Medulla oblongata (tissue), 1 donor: ENCODE measurements at regions not wholly inside any gene's neighbourhood (a gene's known extent, or its start where the extent isn't known, plus 50 kb on each side); places are given as distances from the start of the nearest gene placed in this dataset.

Experiments
- DNase-seq: peaks from one replicate; pipeline ENCODE4 v3.0.0-alpha.2; 2015; ENCODE audit errors: extremely low spot score

DNA sequence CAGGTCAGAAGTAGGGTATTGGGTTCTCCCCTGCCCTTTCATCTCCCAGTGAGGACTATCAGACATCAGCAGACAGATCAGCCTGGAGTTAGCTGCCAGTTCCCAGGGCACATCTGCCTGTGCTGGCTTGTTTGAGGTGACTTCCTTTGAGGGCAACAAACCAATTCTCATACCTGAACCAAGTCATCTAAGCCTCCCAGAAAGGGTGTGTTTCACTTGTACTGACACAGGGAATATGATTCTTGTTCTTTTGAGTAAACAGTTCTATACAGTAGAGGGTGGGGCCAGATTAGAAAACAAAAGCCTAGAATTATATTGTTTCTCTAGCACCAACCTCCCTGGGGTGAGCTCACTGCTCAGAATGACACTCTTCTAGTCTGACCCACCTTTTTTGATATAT, 591.9 kb downstream of the SLC4A3 start:
- DNase-seq: no peak

- DNase-seq: no peak
Observed at GRCh38 chr2:220220009-220220408, 592.6 kb downstream of the SLC4A3 start.

DNA sequence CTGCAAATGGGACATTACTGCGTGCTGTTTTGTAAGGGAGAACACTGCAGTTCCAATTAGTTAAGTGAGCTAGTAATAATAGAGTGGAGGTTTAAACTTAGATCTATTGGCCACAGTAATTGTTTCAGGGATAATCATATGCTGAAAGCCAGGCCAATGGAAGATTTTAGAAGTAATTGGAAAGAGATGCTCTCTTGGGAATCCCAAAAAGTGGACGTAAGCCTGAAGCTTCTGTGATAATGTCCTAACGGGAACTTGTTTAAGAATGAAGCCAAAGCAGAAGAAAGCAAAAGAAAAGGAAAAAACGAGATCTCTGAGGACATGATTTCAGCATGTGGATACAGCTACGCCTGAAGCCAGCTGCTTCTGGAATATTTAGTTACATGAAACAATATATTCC, 594.6 kb downstream of the SLC4A3 start:
- no peak for DNase-seq

DNA sequence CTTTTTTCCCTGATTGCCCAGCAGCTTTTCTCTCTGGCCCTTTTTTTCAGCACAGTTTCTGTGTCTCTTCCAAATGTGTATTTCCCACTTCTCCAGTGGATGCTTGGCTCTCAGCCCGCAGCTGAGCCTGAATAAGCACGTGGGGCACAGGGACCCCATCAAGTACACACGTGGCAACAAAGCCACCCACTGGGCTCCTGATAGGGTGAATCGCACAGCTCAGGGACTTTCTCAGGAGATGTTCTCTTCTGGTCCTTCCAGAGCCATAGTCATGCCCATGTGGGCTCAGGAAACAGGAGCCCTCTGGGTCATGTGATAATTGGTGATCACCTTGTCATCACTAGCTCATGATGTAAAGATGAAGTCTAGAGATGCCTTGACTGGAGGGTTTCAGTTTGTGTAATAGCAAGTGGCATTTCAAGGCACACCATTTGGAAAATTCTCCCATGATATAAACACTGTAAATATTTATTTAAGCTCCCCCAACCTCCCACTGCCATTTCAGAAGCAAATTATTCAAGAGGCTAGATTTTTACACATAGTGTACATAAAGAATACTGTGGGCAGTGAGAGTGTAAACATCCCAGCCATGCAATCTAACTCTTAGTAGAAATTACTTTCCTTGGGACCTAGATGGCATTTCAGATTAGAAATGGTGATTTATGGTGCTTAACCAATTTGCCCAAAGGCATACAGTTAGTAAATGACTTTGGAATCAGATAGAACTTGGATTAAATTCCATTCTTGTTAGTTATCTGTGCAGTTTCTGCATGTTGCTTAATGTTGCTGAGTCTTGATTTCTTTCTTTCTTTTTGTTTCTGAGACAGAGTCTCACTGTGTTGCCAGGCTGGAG, 597.5 kb downstream of the SLC4A3 start:
- no peak for DNase-seq

DNA sequence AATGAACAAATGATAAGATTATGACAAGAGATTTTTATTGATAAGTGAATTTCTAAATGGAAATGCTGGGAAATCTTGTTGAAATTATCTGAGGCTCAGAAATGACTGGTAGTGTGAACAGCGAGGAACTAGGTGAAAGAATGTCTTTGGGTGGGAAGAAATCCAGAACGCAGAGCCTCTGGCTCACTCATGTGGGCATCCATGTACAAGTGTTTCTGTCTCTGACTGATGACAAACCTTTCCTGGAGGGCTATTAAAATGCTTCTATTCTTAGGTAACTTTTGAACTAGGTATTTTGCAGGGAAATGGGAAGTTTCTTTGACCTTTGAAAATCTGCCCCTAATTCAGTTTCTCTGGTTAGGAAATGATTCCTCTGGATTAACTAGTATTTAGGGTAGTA, 598.6 kb downstream of the SLC4A3 start:
- no peak for DNase-seq

- no peak for DNase-seq
Observed at GRCh38 chr2:220226546-220226945, 599.1 kb downstream of the SLC4A3 start.

DNA sequence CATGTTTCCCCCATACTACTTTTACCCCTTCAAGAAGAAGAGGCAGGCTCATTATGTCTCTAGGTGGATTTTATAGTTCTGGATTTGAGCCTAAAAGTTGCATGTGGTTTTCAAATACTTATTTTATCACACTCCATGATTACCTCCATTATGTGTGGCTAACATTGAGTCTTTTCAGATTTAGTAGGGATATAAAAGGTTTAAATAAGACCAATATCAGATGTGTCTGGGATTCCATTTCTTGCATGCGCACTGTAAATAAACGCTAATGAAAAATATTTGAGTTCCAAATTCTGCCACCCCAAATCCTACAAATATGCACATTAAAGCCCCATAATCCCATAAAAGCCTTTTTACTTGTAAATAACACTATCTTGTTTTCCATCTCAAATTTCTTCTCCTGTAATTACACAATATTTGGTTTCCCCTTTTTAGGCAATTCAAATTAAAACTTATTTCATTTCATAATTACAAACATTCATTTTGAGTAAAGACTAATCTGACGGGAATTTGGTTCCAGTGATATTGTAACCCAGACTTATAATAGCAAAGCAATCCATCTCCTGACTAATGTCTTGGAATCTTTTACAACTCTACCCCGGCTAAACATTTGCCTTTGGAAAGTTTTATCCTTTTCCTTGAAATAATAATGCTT, 600.0 kb downstream of the SLC4A3 start:
- no peak for DNase-seq

DNA sequence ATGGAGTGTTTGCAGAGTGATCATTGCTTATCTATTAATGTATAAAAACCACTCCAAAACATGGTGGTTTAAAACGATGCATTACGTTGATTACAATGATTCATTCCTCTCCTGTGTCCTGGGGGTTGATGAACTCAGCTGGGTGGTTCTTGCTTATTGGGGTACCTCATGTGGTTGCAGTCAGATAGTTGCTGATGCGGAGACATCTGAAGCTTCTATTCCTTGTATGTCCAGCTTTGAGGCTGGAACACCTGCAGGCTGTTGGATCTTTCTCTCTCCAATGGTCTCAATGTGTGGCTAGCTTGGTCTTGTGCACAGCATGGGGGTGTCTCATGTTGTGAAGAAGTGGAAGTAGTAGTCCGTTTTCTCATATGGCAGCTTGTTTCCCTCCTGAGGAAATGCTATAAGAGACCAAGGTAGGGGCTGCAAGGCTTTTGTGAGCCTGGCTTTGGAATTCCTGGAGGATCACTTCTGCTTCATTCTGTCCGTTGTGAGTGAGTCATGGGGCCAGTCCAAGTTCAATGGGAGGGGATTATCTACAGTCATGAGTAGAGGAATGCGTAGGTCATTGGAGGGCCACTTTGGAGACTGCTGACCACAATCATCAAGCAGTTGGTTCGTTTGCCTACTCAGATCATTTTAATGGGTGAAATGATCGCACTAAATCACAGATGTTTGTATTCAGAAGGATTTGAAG, 601.0 kb downstream of the SLC4A3 start:
- DNase-seq: no peak

DNA sequence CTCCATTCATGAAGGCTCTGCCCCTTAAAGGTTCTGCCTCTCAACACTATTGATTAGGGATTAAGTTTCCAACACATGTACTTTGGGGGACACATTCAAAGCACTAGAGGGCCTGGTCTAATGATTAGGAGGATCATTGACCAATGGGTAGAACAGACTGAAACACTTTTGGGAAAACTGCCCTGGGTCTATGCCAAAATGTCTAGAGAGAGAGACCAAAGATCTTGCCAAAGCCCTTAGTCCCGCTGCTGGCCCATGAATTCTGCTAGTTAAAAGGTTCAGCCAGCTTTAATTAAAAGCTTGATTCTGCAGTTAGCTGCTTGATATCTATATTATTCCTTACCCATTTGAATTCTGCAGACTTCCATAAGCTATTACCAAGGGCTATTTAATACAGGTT, 613.2 kb downstream of the SLC4A3 start:
- peak; percentile 9 for DNase-seq

DNA sequence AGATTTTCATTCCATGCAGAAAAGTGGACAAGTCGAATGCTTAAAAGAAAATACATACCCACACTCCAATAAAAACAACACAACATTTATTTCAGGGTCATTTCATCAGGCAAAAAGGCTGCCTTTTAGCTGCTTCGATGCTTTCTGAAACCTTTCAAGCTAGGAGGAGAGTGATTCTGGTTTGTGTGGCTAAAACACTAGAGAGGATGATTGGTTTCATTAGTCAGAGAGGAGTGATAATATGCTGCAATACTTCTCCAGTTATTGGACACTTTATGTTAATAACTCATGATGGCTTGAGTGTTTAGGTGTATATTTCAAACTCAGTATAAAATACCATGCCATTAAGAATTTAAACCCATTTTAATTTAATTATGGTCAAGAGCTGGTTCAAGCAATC, 614.0 kb downstream of the SLC4A3 start:
- no peak for DNase-seq

DNA sequence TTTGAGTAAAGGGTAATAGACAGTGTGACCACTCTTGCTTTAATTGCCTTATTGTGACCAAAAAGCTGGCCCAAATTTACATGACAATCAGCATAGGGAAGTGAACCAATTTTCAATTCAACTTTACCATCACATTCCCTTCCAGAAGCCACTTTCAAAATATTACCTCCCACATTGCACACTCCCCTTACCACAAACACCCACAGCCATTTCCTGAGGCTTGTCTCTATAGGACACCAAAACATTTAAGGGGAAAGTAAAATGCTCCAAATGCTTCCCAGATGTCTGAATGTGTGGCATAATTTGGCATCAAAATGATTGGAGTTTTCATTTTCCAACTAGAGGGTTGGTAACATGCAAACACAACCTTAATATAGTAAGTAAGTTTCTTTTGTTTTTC, 616.1 kb downstream of the SLC4A3 start:
- no peak for DNase-seq

DNA sequence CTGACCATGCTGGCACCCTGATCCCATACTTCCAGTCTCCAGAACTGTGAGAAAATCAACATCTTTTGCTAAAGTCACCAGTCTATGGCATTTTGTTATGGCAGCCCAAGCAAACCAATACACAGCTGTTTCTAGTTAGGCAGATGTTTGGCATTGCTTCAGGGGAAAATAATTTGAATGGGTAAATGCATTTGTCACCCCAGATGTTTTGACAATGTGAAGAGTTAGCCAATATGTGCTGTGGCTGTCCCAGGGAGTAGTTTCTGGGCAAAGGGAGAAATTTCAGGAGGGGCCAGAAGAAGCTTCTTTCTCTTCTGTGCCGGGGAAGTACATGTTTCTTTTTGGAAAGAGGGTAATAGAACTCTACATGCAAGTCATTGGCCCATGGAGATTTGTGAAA, 619.0 kb downstream of the SLC4A3 start:
- DNase-seq: no peak

GRCh38 chr2:220247588-220248350, 620.3 kb downstream of the SLC4A3 start:
- DNase-seq: no peak

DNA sequence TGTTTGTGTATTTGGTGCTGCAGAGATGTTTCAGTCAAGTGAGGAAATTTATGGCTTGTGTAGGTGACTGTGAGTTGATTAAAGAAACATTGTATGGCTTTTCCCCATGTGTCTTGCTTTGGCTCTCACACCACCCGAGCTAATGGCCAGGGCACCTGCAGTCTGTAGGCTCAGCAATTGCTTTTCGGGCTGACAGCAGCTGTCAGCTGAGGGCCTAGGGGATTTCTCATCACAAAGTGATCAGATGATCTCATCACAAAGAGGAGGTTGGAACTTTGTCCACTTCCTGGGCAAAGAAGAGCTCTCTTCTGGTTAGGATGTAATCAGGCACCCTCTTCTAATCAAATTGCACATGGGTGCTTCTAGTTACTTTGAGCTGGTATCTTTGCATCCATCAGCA, 632.2 kb downstream of the SLC4A3 start:
- DNase-seq: no peak

- no peak for DNase-seq
Observed at GRCh38 chr2:220263300-220263699, 635.9 kb downstream of the SLC4A3 start.

DNA sequence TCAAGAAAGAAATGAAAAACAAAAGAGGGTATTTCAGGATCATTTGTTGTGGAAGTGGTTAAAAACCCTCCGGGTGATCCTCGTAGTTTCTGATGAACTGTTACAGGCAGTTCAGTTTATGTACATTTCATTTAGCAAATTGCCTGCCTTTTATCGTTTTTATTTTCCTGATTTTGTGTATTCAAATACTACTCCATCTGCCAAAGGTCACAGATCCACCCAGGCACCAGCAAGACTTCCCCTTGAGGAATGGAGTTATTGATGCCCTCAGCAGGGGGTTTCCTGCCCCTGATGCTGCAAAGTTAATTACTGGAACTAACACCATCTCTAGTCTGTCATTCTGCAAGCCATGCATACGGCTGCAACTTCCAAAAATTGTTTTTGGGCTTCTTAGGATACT, 641.9 kb downstream of the SLC4A3 start:
- DNase-seq: no peak

- no peak for DNase-seq
Observed at GRCh38 chr2:220270481-220271070, 643.1 kb downstream of the SLC4A3 start.

GRCh38 chr2:220272656-220273055, 645.2 kb downstream of the SLC4A3 start:
- no peak for DNase-seq

DNA sequence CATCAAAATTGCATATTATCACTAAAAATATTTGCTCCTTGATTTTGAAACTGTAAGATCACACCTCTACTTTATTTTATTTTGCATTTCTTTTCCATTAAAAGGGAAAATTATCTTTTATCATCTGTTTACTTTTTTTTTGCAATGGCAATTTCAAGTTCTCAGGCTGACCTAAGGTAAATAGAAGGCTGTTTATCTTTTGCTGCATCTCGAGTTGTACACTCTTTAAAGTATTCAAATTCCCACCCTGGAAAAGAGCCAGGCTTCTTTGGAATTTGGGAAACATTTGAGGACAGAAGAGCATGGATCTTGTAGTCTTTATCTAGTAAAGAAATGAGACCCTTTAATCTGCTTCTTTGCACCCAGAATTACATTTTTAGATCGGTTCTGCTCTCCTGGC, 645.7 kb downstream of the SLC4A3 start:
- DNase-seq: no peak

DNA sequence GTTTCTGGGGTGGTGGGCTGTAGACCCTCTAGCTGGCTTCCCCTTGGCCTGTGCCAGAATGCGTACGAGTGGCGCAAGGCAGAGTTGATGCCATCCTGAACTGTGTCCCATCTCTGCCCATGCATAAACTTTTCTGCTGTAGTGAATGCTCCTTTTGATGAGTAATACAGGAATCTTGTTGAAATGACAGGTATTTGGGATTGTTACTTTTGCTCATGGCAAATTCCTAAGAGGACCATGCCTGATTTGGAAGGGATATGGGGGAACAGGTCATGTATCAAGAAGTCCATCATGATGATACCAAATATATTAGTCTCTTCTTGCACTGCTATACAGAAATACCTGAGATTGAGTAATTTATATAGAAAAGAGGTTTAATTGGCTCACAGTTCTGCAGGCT, 648.0 kb downstream of the SLC4A3 start:
- no peak for DNase-seq

- DNase-seq: no peak
Observed at GRCh38 chr2:220276741-220277444, 649.5 kb downstream of the SLC4A3 start.
